ENCODE measurements at regions not wholly inside any gene's neighbourhood (a gene's known extent, or its start where the extent isn't known, plus 50 kb on each side); places are given as distances from the start of the nearest gene placed in this dataset.

GRCh38 chr4:100109921-100110320 is 80.3 kb downstream of the DDIT4L start:
- H3K4me3 Mint-ChIP-seq: no peak overlapping the region
- TF ChIP-seq CTCF (IDR thresholded peaks at IDR 0.05): no peak
- H3K4me1 ChIP-seq (ENCODE audit: control insufficient read depth in 1 of 2, insufficient read depth in 2 of 2, low read length in 2 of 2): peaks cover 0 to 8% of the 10 kb centered on the region in 2 donors
- H3K4me1 Mint-ChIP-seq: peaks cover 12% of the 10 kb centered on the region
- H3K4me2 ChIP-seq (replicated peaks; ENCODE audit: extremely low read depth, low read length, poor library complexity, severe bottlenecking): no peak overlapping the region
- no peak overlapping the region for H2AFZ ChIP-seq (ENCODE audit: insufficient read depth, low read depth, low read length, poor library complexity, severe bottlenecking)
- H3K27ac Mint-ChIP-seq: no peak overlapping the region
- WGBS (ENCODE audit: insufficient coverage): 94% methylated on average over 1 of the region's 2 CpGs
- no peak for DNase-seq
- H3K27ac ChIP-seq (ENCODE audit: low read depth in 1 of 2, low read length in 2 of 2): no peak overlapping the region
- H3K79me2 ChIP-seq (ENCODE audit: insufficient read depth, low read length): no peaks in the 10 kb centered on the region
- no peaks in the 10 kb centered on the region for H3K36me3 Mint-ChIP-seq
- H3K9me3 Mint-ChIP-seq: peaks cover 0 to 1% (median 0%) of the 10 kb centered on the region in 7 donors
- no peak overlapping the region for H3K4me3 ChIP-seq (replicated peaks in 1 of 3; ENCODE audit: low read depth in 2 of 3, low read length in 3 of 3)
- no peaks in the 10 kb centered on the region for H4K20me1 ChIP-seq (ENCODE audit: insufficient read depth, low read length)
- no peaks in the 10 kb centered on the region for H3K36me3 ChIP-seq (replicated peaks in 1 of 2; ENCODE audit: control insufficient read depth in 1 of 2, insufficient read depth in 2 of 2, low read length in 2 of 2)
- intact Hi-C loops (cut with micrococcal nuclease): no loop called here
- H3K27me3 Mint-ChIP-seq (ENCODE audit: low read depth in 3 of 3): peaks cover 0 to 3% (median 2%) of the 10 kb centered on the region in 3 donors
- no peak overlapping the region for H3K9ac ChIP-seq (ENCODE audit: insufficient read depth, low read length, poor library complexity, severe bottlenecking)
- H3K9me3 ChIP-seq (replicated peaks in 1 of 2; ENCODE audit: control insufficient read depth in 1 of 2, insufficient read depth in 1 of 2, low read length in 2 of 2): no peaks in the 10 kb centered on the region
- no peaks in the 10 kb centered on the region for H3K27me3 ChIP-seq (ENCODE audit: control insufficient read depth in 2 of 2, insufficient read depth in 2 of 2, low read length in 2 of 2)

DNA sequence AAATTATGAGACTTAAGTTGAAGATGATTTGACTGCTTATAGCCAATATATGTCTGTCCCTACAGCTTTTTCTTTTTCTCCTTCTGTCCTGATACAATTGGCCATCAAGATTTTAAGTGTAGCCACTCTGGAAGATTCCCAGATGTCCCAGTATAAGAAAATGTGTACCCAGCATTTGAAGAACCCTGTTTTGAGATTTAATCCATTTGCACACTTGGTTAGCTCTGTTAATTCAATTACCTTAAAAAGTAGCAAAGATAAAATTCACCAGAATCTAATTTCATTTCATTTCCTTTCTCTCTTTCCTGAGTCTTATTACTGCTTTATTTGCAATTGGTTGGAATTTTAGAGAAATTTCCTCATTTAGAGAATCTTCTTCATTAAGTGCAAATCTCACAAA is 81.4 kb downstream of the DDIT4L start:
- intact Hi-C loops (cut with micrococcal nuclease): no loop called here
- H3K4me3 Mint-ChIP-seq: no peak overlapping the region
- no peaks in the 10 kb centered on the region for H3K79me2 ChIP-seq (ENCODE audit: insufficient read depth, low read length)

More for the DNA sequence above, 81.4 kb downstream of the DDIT4L start:
- H2AFZ ChIP-seq (ENCODE audit: insufficient read depth, low read depth, low read length, poor library complexity, severe bottlenecking): no peak overlapping the region
- H3K4me3 ChIP-seq (replicated peaks in 1 of 3; ENCODE audit: low read depth in 2 of 3, low read length in 3 of 3): no peak overlapping the region
- no peak for TF ChIP-seq CTCF (IDR thresholded peaks at IDR 0.05)
- no peak overlapping the region for H3K27ac ChIP-seq (ENCODE audit: low read depth in 1 of 2, low read length in 2 of 2)
- no peak overlapping the region for H3K27ac Mint-ChIP-seq
- H3K27me3 ChIP-seq (ENCODE audit: control insufficient read depth in 2 of 2, insufficient read depth in 2 of 2, low read length in 2 of 2): no peaks in the 10 kb centered on the region
- H3K9ac ChIP-seq (ENCODE audit: insufficient read depth, low read length, poor library complexity, severe bottlenecking): no peak overlapping the region
- H3K9me3 Mint-ChIP-seq: peaks cover 0 to 1% (median 0%) of the 10 kb centered on the region in 7 donors
- peaks cover 0 to 8% of the 10 kb centered on the region in 2 donors for H3K4me1 ChIP-seq (ENCODE audit: control insufficient read depth in 1 of 2, insufficient read depth in 2 of 2, low read length in 2 of 2)
- peaks cover 12% of the 10 kb centered on the region for H3K4me1 Mint-ChIP-seq
- peaks cover 0 to 3% (median 2%) of the 10 kb centered on the region in 3 donors for H3K27me3 Mint-ChIP-seq (ENCODE audit: low read depth in 3 of 3)
- H3K4me2 ChIP-seq (replicated peaks; ENCODE audit: extremely low read depth, low read length, poor library complexity, severe bottlenecking): no peak overlapping the region
- no peak for DNase-seq
- no peaks in the 10 kb centered on the region for H3K9me3 ChIP-seq (replicated peaks in 1 of 2; ENCODE audit: control insufficient read depth in 1 of 2, insufficient read depth in 1 of 2, low read length in 2 of 2)
- no peaks in the 10 kb centered on the region for H3K36me3 Mint-ChIP-seq
- no peaks in the 10 kb centered on the region for H3K36me3 ChIP-seq (replicated peaks in 1 of 2; ENCODE audit: control insufficient read depth in 1 of 2, insufficient read depth in 2 of 2, low read length in 2 of 2)
- H4K20me1 ChIP-seq (ENCODE audit: insufficient read depth, low read length): no peaks in the 10 kb centered on the region
